ENCODE measurements at regions not wholly inside any gene's neighbourhood (a gene's known extent, or its start where the extent isn't known, plus 50 kb on each side); places are given as distances from the start of the nearest gene placed in this dataset.
"Not testable (repeated sequence)": the region's sequence is repeated elsewhere in the genome, so short reads cannot be mapped to it uniquely, and the experiment has no call there.

- DNase-seq (ENCODE audit: low spot score) = no peak
- ATAC-seq (ENCODE audit: low FRiP score) = no peak
- TF ChIP-seq, protein P1, sequence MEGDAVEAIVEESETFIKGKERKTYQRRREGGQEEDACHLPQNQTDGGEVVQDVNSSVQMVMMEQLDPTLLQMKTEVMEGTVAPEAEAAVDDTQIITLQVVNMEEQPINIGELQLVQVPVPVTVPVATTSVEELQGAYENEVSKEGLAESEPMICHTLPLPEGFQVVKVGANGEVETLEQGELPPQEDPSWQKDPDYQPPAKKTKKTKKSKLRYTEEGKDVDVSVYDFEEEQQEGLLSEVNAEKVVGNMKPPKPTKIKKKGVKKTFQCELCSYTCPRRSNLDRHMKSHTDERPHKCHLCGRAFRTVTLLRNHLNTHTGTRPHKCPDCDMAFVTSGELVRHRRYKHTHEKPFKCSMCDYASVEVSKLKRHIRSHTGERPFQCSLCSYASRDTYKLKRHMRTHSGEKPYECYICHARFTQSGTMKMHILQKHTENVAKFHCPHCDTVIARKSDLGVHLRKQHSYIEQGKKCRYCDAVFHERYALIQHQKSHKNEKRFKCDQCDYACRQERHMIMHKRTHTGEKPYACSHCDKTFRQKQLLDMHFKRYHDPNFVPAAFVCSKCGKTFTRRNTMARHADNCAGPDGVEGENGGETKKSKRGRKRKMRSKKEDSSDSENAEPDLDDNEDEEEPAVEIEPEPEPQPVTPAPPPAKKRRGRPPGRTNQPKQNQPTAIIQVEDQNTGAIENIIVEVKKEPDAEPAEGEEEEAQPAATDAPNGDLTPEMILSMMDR (IDR thresholded peaks at IDR 0.05) = no peak
These were observed 154.1 kb downstream of the CTTN start for GRCh38 chr11:70552167-70553150.

- no peak for ATAC-seq (ENCODE audit: low FRiP score)
- TF ChIP-seq, protein P1 (IDR thresholded peaks at IDR 0.05) = no peak
- DNase-seq (ENCODE audit: low spot score) = no peak
These were observed 156.7 kb downstream of the CTTN start for GRCh38 chr11:70555078-70555477.

DNA sequence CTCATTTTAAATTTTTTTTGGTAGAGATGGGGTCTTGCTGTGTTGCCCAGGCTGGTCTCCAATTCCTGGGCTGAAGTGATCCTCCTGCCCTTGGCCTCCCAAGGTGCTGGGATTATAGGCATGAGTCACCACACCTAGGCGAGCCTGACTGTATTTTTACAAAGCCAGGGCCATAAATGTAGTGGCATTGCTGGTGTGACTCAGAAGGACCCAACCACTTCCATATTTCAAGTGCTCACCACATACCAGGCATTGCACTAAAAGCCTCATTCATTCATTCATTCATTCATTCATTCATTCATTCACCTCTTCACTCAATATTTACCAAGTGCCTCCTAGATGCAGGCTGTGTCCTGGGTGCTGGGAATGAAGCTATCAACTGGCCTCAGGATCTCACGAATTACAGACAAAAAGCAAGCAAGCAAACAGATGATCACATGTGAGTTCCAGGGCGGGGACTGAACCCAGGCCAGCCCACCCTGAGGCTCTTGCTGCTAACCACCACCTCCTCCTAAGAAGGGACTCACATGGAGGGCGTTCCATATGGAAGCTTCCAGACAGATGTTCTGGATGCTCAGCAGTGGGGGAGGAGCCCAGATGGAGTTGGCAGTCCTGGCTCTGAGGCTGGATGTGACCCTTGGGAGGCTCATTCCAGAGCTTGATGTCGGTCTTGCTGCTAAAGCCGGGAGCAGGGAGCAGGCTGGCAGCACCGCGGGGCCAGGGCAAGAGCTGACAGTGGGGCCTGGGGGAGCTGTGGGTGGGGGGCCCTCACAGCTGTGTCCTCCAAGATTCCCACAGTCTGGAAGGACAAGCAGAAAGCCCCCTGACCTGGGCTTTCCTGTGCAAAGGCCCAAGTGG lies 158.8 kb downstream of the CTTN start:
- ATAC-seq (ENCODE audit: low FRiP score) = no peak
- TF ChIP-seq, protein P1 (IDR thresholded peaks at IDR 0.05) = no peak
- DNase-seq (ENCODE audit: low spot score) = no peak

DNA sequence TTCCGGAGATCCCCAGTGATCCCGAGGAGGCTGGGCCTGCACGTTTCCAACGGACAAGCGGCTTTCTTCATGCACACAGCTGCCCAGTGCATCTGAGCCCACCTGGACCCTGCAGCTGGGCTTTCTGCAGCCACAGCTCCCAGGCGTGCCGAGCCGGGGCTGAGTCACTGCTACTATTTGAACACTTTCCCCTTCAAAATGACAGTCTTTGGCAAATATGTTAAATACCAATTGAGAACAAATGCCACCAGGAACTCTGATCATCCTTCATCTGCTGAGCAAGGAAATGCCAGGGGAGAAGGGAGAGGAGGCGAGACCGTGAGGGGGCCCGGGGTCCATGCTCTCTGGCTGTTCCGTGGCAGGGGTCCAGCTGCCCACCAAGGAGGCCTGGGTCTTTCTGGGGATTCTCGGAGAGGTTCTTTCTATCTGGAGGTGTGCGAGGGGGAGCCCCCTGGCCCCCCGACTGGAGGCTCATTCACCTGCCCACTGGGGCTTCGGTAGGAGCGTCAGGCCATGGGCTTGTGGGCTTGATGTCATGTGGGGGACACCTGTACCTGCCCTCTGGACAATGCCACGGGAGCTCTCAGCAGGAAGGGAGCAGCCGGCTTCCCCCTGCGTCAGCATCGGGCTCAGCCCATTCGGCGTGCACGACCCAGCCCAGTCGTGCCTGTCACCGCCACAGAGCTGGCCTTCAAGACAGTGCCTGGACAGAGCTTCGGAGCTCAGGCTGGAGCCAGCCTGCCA lies 159.6 kb downstream of the CTTN start:
- no peak for ATAC-seq (ENCODE audit: low FRiP score)
- TF ChIP-seq, protein P1 (IDR thresholded peaks at IDR 0.05) = no peak
- DNase-seq (ENCODE audit: low spot score) = no peak

DNA sequence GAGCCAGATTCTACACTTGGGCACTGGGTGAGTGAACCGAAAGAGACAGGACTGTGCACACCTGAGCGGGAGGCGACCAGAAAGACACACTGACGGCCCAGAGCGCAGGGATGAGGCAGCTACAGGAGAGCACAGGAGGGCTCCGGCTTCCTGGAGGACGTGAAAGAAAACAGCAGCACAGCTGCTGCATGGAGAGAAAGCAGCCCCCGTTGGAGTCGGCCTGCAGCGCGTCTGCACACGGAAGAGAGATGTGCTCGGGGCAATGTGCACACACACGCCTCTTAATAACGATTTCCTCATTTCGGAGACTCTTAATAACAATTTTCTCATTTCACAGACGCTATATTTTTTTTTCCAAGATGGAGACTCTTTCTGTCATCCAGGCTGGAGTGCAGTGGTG lies 160.4 kb downstream of the CTTN start:
- DNase-seq (ENCODE audit: low spot score) (no peak), ATAC-seq (ENCODE audit: low FRiP score) (no peak)
- TF ChIP-seq, protein P1 (IDR thresholded peaks at IDR 0.05) = no peak

DNA sequence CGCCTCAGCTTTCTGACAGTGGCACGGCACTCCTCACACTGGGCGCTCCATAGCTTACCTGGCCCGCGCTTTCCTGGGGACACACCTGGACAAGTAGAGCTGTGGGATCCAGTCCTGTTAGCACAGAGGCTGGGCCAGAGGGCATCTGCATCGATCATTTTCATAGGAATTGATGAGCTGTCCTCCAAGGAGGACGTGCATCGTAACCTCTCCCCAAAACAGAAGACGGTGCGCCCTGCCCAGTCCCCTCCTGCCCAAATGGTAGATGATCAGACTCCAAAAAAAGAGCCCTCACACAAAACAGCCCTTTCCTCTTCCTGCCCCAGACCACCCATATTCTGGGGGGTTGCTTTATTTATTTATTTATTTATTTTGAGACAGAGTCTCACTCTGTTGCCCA lies 161.2 kb downstream of the CTTN start:
- TF ChIP-seq, protein P1 (IDR thresholded peaks at IDR 0.05) = no peak
- ATAC-seq (ENCODE audit: low FRiP score) (no peak), DNase-seq (ENCODE audit: low spot score) (no peak)

DNA sequence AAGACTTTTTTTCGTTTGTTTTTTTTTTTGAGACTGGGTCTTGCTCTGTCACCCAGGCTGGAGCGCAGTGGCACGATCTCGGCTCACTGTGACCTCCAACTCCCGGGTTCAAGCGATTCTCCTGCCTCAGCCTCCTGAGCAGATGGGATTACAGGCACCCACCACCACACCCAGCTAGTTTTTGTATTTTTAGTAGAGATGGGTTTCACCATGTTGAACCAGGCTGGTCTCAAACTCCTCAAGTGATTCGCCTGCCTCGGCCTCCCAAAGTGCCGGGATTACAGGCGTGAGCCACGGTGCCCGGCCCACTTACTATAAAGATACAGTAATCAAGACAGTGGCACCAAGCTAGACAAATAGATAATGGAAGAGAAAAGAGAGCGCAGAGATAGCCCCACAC lies 162.3 kb downstream of the CTTN start:
- DNase-seq (ENCODE audit: low spot score); ATAC-seq (ENCODE audit: low FRiP score): not testable (repeated sequence)

All from omental fat pad (tissue), 3 donors.